HG03066 (cell line): ENCODE measurements at regions not wholly inside any gene's neighbourhood (a gene's known extent, or its start where the extent isn't known, plus 50 kb on each side); places are given as distances from the start of the nearest gene placed in this dataset.
A peak's percentile ranks its signal among the peaks of the same experiment; 100 is the strongest.

Experiments
- ATAC-seq: cut with Tn5 transposase; IDR thresholded peaks from one replicate; pipeline ENCODE4 v1.9.1; 2021; ENCODE audit warnings: low read depth; ENCODE audit not compliant: unreplicated experiment

GRCh38 chr12:14272956-14273912 is 92.2 kb upstream of the ATF7IP start:
- ATAC-seq = no peak

GRCh38 chr12:14273913-14274311 is 91.6 kb upstream of the ATF7IP start:
- no peak for ATAC-seq

- ATAC-seq = no peak
Observed at GRCh38 chr12:14275111-14275510, 90.4 kb upstream of the ATF7IP start.

GRCh38 chr12:14275886-14276285 is 89.6 kb upstream of the ATF7IP start:
- no peak for ATAC-seq

- ATAC-seq = no peak
Observed at GRCh38 chr12:14278294-14278953, 87.1 kb upstream of the ATF7IP start.

GRCh38 chr12:14279845-14280244 is 85.6 kb upstream of the ATF7IP start:
- ATAC-seq = no peak

- ATAC-seq = no peak
Observed at GRCh38 chr12:14280921-14281320, 84.6 kb upstream of the ATF7IP start.

- ATAC-seq = no peak
Observed at GRCh38 chr12:14281539-14281938, 83.9 kb upstream of the ATF7IP start.

GRCh38 chr12:14283489-14284144 is 81.9 kb upstream of the ATF7IP start:
- peak; percentile 33 for ATAC-seq

- peak; percentile 72 for ATAC-seq
Observed at GRCh38 chr12:14284184-14284722, 81.2 kb upstream of the ATF7IP start.

GRCh38 chr12:14289601-14290000 is 75.9 kb upstream of the ATF7IP start:
- ATAC-seq = no peak

- no peak for ATAC-seq
Observed at GRCh38 chr12:14290951-14291350, 74.5 kb upstream of the ATF7IP start.

- no peak for ATAC-seq
Observed at GRCh38 chr12:14303661-14304155, 61.8 kb upstream of the ATF7IP start.

GRCh38 chr12:14307004-14307403 is 58.5 kb upstream of the ATF7IP start:
- no peak for ATAC-seq

GRCh38 chr12:14308516-14308915 is 57.0 kb upstream of the ATF7IP start:
- ATAC-seq = no peak

- no peak for ATAC-seq
Observed at GRCh38 chr12:14310866-14311265, 54.6 kb upstream of the ATF7IP start.

- no peak for ATAC-seq
Observed at GRCh38 chr12:14313379-14314138, 51.9 kb upstream of the ATF7IP start.

- ATAC-seq = no peak
Observed at GRCh38 chr12:14314801-14315200, 50.7 kb upstream of the ATF7IP start.

GRCh38 chr12:14315501-14315900 is 50.0 kb upstream of the ATF7IP start:
- ATAC-seq = no peak
